ENCODE measurements at regions not wholly inside any gene's neighbourhood (a gene's known extent, or its start where the extent isn't known, plus 50 kb on each side); places are given as distances from the start of the nearest gene placed in this dataset.

DNA sequence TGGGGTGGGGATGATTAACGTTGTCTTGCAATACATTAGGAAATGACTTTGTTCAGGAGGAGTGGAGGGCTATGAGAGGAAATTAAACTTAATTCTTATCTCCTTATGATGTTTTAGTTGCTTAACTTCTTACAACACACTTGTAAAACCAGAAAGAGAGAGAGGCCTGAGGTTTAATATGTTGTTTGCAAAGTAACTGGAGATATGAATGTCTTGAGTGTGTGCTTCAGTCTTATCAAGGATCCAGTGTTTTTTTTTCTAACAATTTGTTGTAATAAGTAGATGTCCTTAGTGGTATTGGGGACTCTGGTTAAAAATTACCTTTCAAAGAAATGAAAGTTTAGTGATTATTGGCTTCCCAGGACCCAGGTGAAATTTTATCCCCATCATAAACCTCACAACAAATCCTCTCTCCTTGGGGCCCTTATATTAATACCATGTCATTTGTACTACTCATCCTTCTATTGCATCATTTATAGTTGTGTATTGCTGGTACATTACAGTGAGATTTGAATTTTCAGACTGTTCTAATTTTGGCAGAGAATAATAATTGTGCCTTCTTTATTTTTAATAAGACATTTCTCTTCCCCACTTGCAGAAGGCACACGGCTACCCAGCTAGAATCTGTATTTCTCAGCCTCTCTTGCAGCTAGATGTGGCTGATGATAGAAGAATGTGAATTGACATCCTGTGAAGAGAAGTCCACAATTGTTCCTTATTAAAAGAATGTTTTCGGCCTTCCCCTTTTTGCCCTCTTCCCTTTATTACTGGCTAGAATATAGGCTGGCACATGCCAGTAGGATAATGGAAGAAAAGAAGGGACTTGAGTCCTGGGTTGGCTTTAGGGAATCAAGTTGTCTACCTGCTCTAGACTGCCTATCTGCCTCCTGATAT lies 91.9 kb upstream of the CXCR4 start:
- DNase-seq = no peak

DNA sequence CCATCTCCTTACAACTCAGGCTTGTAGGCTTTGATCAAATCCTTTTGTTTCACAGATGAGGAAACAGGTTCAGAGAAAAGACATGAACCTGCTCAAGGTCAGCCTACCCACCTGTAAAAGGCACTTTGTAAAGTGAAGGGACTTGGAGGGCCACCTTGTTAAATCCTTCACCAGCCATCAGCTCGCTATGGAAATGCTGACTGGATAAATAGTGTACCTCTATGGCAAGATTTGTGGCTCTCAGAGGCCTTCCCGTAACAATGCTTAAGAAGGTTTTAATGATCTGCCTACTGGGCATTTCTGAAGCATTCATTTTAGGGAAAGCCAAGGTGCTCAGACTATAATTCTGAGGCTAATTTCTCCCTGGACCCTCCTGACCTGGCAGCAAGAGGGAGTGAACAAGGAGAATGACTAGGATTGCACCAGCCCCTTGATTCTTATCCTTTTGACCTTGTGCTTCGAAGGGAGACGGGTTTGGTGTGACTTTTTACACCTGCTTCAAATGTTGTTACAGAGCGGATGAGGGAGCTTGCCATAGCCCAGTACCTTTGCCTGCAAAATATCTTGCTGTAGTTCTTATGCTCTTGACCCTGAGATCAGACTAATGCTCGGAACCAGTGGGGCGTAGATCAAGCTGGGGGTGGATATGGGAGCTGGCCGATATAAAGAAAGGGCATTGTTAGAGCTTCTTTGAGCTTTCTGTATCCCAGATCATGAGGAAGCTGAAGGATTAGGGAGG lies 90.9 kb upstream of the CXCR4 start:
- DNase-seq = no peak

DNA sequence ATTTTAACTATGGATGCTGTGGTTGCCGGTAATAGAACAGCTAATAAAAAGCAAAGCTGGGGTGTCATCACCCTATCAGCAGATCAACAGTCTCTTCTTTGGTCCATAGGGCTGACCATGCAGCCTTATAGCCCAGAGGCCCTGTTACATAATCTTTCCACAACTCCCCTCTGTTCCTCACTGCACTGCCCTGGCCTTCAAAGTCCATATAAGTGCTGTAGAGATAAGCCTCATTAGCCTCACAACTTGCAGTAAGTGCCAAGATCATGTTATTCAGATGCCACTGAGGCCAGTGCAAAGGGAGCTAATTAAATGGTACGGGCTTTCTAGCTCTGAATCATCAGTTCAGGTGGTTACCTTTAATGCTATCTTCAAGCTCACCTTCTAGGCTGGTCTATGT lies 89.7 kb upstream of the CXCR4 start:
- DNase-seq = no peak

DNA sequence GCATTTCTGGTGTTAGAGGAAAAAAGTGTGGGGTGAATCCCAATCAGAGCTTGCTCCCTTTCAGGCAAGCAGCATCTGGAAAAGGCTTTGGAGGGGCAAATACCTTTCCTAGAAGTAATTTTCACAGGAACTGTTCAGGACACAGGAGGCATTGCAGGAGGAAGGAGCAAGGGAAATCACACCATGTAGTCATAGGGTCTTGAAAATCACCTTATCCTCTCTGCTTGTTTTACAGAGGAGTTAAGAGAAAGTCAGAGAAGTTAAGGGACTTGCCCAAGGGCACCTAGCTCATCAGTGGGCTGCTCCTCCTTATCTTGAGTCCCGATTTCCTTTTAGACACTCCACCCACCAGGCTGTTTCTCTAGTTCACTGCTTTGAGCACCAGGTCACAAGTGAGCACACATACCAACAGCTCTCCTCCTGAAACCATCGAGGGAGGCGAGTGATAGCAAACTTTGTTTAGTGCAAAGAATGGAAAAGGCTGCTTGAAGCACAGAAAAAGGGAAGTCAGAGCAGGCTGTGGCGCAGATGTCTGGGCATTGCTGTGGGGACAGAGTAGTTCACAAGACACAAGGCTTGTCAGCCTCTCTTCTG lies 89.2 kb upstream of the CXCR4 start:
- DNase-seq = no peak

GRCh38 chr2:136206613-136207012 lies 88.7 kb upstream of the CXCR4 start:
- no peak for DNase-seq

DNA sequence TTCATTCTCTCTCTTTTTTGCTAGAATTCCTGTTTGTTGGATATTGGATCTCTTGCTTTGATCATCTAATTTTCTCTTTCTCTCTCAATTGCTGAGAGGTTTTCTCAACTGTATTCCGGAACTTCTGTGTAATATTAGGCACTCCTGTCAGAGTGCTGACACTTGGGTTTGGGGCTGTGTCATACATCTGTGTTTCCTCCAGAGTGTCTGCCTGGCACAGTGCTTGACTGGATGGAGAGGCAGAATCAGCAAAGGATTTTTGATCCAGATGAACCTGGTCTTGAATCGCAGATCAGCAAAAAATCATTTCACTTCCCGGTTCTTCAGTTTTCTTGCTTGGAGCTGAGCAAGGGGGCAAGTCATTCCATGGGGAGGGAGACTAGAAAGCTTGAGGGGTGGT lies 87.7 kb upstream of the CXCR4 start:
- DNase-seq = no peak

GRCh38 chr2:136204971-136205370 lies 87.0 kb upstream of the CXCR4 start:
- no peak for DNase-seq

DNA sequence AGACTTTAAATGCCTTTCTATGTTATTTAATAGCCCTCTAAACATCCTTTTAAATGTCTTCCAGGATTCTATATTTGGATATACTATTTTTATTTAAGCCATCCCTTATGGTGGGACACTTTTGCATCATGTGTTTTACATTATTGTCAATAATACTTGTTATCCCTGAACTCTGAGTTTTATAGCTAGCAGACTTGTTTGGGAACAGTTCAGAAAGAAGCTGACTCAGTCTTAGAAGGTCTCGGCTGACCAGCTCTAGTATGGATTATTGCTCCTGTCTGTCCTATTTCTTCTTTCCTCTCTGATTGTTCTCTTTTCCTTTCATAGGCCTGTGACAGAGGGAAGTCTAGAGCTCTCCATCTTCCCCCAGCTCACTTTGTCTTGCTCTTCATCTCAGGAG lies 77.3 kb upstream of the CXCR4 start:
- DNase-seq = no peak

GRCh38 chr2:136191041-136191440 lies 73.1 kb upstream of the CXCR4 start:
- DNase-seq = no peak

DNA sequence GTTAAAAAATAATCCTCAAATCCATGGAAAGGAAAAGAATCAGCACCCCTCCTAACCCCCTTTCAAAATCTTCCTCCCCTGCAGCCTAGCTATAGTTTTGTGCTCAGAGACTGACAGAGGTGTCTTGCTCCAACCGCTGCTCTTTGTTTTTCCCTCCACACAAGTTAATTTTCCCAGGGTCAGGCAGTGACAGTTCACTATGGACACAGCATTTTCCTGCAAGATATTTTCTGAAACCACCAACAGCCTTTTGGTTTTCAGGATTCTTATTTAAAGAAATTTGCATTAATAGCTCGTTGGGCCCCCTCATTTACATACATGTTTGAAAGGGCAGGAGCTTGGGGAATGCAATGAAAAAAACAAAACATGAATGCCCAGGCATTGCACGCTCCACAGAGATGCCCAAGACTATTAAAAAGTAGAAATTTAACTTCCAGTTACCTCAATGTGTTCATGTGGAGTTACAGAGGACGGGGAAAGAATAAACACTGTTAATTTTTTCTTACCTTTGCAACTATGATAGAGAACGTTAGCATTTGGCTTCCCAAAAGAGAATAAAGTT lies 71.4 kb upstream of the CXCR4 start:
- no peak for DNase-seq

GRCh38 chr2:136188086-136188485 lies 70.1 kb upstream of the CXCR4 start:
- DNase-seq = no peak

GRCh38 chr2:136185981-136186776 lies 68.2 kb upstream of the CXCR4 start:
- DNase-seq = no peak

- DNase-seq = no peak
Observed at GRCh38 chr2:136183097-136183496, 65.1 kb upstream of the CXCR4 start.

DNA sequence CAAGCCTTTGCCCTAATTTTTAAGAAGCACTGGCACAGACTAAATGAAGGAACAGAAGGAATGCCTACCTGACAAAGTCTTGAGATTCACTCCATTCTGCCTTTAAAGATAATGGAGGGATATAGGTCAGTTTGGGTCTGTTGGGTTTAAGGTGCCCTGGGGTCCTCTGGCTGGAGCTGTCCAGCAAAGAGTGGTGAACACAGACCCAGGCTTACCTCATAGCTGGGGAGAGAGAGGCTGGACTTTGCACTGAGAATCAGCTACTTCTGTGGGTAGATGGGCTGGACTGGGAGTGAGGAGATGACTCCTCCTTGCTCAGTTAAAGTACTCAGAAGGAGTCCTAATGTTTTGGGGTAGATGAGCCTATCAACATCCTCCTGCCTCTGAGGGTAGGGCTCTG lies 64.4 kb upstream of the CXCR4 start:
- no peak for DNase-seq

DNA sequence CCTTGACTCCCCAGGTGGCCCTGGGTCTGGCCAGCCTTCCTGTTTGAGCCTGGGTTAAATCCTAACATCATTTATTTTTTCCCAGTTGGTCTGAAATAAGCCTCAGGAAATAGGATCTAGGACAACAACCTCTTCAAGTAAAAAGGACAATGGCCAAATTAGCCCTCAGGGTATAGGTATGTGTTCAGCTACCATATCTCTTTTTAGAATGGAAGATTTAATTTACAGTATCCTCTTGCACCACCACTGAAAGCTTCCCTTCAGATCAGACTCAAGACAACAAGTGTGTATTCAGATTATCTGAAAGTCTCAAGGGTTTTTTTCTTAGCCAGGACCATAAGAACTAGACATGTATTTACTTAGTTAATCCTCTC lies 61.6 kb upstream of the CXCR4 start:
- no peak for DNase-seq

DNA sequence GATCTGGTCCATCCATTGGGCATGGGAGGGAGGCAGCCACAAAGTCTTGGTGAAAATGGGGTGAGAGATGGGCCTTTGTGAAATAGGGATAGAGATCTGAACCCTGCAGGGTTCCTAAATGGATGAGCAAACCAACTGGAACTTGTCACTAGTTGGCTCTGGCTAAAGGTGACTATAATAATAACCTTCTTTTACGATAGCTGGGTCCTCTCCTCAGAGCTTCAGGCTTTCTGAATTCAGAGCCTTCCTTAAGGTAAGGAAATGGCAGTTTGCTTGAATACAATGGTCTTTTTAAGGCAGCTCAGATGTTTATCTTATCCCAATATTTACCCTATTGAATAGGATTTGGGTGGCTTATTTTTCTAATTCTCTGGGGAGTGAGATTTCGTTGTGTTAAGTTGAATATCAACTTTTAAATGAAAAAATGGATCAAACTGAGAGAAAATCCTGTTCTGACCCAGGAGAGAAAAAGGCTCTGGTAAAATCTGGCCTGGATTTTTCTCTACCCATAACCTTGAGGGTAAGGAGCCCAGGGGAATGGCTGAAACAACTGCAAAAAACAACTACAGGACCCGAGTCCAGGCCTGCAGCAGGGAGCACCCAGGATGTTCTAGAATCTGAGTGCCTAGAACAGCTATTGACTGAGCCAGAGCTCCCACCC lies 61.1 kb upstream of the CXCR4 start:
- no peak for DNase-seq

DNA sequence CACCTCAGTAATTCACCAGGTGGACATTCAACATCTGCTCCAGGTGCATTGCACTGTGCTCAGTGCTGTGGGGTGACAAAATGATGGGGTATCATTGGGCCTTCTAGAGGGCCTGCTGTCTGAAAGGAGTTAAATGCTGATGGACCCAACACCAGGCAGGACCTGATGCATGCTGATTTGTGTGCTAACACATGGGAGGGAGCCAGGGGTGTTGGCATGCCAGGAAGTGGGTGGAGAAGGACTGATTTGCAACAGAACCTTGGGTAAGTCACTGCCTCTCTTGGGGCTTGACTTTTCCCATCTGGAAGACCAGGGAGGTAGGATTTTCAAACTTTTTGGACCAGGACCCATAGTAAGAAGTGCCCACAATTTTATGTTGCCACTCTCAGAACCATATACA lies 57.9 kb upstream of the CXCR4 start:
- no peak for DNase-seq

DNA sequence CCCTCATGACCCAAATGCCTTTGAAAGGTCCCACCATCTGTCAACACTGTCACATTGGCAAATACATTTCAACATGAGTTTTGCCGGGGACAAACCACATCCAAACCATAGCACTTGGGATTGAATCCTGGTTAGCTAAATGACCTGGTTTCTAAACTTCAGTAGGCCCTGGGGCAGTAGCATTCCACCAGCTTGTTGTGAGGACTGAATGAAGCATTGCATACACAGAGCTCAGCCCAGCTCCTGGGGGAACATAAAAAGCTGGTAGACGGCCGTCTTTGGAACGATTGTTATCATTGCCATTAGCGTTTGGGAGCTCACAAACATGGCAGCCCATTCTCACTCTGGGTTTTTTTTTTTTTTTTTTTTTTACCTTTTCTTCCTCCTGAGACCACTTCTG lies 57.5 kb upstream of the CXCR4 start:
- DNase-seq = no peak

DNA sequence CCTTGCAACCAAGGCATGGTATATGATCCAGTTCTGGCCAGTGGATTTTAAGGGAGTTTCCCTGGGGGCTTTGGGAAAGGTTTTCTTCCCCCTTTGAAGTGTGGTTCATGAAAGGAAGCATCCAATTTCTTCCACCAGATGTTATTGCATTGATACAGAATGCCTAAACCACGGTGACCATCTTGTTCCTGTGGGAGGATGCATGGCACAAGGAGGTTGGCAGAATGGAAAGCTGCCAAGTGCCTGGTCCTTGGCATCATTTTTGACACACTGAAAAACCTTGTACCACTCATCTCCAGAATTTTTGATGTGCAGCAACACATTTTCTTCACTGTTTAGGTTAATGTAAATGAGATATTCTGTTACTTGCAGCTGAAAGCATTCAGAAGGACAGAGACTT lies 55.2 kb upstream of the CXCR4 start:
- no peak for DNase-seq

DNA sequence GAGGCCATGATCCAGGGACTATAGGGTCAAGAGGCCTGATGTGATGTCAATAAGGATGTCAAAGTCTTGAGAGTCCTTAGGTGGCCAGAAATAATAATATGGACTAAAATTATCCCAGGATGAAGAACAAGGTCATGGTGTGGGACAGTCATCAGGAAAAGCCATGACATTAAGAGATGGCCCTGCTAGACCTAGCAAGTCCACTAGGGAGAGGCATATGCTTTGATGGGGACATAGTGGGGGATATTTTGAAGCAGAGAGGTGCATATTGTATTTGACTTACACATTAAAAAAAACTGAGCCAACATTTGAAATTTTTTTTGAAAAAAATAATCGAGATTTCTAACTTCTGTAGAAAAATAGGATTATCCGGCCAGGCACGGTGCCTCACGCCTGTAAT lies 53.3 kb upstream of the CXCR4 start:
- no peak for DNase-seq

GRCh38 chr2:136168720-136169119 lies 50.8 kb upstream of the CXCR4 start:
- no peak for DNase-seq

DNA sequence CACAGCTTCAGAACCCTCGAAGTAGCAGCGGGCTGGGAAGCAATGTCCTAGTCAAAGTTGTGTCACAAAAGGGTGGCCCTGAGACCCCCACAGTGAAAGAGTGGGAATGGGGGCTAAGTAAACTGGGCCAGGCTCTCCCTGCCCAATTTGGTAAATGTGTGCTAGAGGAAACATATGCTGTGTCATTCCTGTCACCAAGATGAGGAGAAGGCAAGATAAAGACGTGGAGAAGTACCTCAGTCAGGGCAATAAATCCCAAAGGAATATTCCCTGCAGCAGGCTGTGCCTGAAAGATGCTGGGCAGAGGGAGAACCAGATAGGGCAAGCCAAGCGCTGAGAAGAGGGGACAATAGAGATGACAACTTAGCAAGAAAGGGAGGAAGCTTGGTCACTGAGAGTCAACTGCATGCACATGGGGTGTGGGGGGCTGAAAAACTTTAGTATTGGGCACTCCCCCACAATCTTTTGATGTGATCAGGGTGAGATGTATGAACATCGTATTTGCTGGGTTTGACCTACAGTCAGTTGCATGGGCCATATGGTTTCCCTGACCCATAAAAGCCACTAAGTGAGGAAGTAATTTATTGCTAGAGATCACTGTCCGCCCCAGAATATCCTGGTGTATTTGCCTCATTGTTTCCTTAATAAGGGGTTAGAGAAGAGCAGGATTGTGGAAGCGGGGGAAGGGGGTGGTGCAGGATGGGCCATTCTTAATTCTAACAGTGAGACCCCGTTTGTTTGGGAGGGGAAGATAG lies 49.9 kb upstream of the CXCR4 start:
- DNase-seq = no peak
